ENCODE measurements at regions not wholly inside any gene's neighbourhood (a gene's known extent, or its start where the extent isn't known, plus 50 kb on each side); places are given as distances from the start of the nearest gene placed in this dataset.

GRCh38 chr12:114961491-114961890 is 277.5 kb upstream of the TBX3 start:
- no peak for TF ChIP-seq TAF1 (IDR thresholded peaks at IDR 0.05; ENCODE audit: low read depth)
- TF ChIP-seq USF1 (IDR thresholded peaks at IDR 0.05), result no peak
- TF ChIP-seq EGR1 (IDR thresholded peaks at IDR 0.05), result no peak
- no peak for TF ChIP-seq MAX (IDR thresholded peaks at IDR 0.05)
- no peak for TF ChIP-seq YY1 (IDR thresholded peaks at IDR 0.05; ENCODE audit: low read depth)
- no peak for TF ChIP-seq RAD21 (IDR thresholded peaks at IDR 0.05; ENCODE audit: low read depth)
- no peak for TF ChIP-seq CREB1 (IDR thresholded peaks at IDR 0.05; ENCODE audit: low read depth)
- no peak for TF ChIP-seq ZBTB7A (IDR thresholded peaks at IDR 0.05; ENCODE audit: low read depth)
- TF ChIP-seq CEBPB (IDR thresholded peaks at IDR 0.05), result no peak
- no peak for TF ChIP-seq FOXM1 (IDR thresholded peaks at IDR 0.05; ENCODE audit: borderline replicate concordance, low read depth)
- TF ChIP-seq REST (IDR thresholded peaks at IDR 0.05; ENCODE audit: low read depth), result no peak
- TF ChIP-seq TCF12 (IDR thresholded peaks at IDR 0.05; ENCODE audit: low read depth), result no peak
- no peak for TF ChIP-seq NFIC (IDR thresholded peaks at IDR 0.05)
